ENCODE measurements at regions not wholly inside any gene's neighbourhood (a gene's known extent, or its start where the extent isn't known, plus 50 kb on each side); places are given as distances from the start of the nearest gene placed in this dataset.

- TF ChIP-seq CTCF (IDR thresholded peaks at IDR 0.05): no peak
- TF ChIP-seq POLR2A (IDR thresholded peaks at IDR 0.05): no peak
Observed at GRCh38 chr6:7053125-7053774, 54.5 kb upstream of the RREB1 start.
